LNCaP clone FGC (cell line): ENCODE measurements at regions not wholly inside any gene's neighbourhood (a gene's known extent, or its start where the extent isn't known, plus 50 kb on each side); places are given as distances from the start of the nearest gene placed in this dataset.

Source experiments
- DNase-seq: peaks from one replicate; pipeline ENCODE4 v3.0.0-alpha.2; 2011; ENCODE audit warnings: low read depth
- H3K4me3 ChIP-seq: 2 replicates; pipeline ENCODE4 v1.5.1; 2011; ENCODE audit warnings: mild to moderate bottlenecking, low read depth, low read length, control low read depth
- TF ChIP-seq, protein P1 (sequence below): IDR thresholded peaks from 2 replicates; pipeline ENCODE4 v1.5.1; 2012; ENCODE audit warnings: mild to moderate bottlenecking; ENCODE audit not compliant: control insufficient read depth, insufficient read depth; ENCODE audit errors: extremely low read depth

GRCh38 chr11:26891501-26891900 lies 102.4 kb upstream of the FIBIN start:
- TF ChIP-seq, protein P1, sequence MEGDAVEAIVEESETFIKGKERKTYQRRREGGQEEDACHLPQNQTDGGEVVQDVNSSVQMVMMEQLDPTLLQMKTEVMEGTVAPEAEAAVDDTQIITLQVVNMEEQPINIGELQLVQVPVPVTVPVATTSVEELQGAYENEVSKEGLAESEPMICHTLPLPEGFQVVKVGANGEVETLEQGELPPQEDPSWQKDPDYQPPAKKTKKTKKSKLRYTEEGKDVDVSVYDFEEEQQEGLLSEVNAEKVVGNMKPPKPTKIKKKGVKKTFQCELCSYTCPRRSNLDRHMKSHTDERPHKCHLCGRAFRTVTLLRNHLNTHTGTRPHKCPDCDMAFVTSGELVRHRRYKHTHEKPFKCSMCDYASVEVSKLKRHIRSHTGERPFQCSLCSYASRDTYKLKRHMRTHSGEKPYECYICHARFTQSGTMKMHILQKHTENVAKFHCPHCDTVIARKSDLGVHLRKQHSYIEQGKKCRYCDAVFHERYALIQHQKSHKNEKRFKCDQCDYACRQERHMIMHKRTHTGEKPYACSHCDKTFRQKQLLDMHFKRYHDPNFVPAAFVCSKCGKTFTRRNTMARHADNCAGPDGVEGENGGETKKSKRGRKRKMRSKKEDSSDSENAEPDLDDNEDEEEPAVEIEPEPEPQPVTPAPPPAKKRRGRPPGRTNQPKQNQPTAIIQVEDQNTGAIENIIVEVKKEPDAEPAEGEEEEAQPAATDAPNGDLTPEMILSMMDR: no peak
- DNase-seq: no peak
- no peak overlapping the region for H3K4me3 ChIP-seq

DNA sequence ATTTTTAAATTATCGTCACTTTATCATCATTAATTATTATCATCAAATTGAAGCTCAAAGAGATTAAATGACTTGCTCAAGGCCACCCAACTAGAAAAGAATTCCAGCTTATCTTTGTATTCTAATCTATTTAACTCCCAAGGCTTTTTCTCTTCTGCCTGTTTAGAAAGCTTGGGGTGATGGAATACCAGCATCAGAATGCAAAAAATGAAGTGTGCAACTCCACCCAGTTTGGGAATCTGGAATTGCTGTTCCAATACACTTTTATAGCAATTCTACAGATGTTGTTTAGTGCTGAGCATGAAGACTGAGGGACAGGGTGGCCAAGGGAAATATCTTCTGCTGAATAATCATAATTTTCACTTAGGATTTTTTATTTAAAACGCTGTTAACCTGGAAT lies 97.2 kb upstream of the FIBIN start:
- DNase-seq: no peak
- TF ChIP-seq, protein P1: no peak

GRCh38 chr11:26898799-26899198 lies 95.1 kb upstream of the FIBIN start:
- H3K4me3 ChIP-seq: no peak overlapping the region
- TF ChIP-seq, protein P1: no peak
- DNase-seq: no peak

More for the DNA sequence above, 97.2 kb upstream of the FIBIN start:
- no peak overlapping the region for H3K4me3 ChIP-seq

DNA sequence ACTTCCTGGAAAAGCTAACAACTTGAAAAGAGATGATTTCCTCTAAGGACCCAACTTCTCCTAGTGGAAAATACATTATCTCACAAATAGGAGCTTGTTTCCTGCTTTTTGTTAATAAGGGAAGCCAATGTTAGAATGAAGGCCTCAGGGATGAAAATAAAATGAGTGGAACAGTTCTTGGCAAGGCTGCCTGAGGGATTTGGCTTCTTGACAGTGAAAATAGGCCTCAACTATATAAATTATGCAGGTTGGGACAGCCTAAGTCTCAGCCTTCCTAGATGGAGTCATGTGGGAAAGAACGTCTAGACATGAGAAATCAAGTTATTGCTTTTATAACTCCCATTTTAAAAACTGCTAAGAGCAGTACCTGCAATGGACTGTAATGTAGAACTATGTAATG lies 92.8 kb upstream of the FIBIN start:
- no peak overlapping the region for H3K4me3 ChIP-seq
- TF ChIP-seq, protein P1: no peak
- no peak for DNase-seq

- TF ChIP-seq, protein P1: no peak
- H3K4me3 ChIP-seq: no peak overlapping the region
- no peak for DNase-seq
Measured at GRCh38 chr11:26904132-26904531, 89.8 kb upstream of the FIBIN start.

- no peak for DNase-seq
- TF ChIP-seq, protein P1: no peak
- H3K4me3 ChIP-seq: no peak overlapping the region
Measured at GRCh38 chr11:26904801-26905200, 89.1 kb upstream of the FIBIN start.

DNA sequence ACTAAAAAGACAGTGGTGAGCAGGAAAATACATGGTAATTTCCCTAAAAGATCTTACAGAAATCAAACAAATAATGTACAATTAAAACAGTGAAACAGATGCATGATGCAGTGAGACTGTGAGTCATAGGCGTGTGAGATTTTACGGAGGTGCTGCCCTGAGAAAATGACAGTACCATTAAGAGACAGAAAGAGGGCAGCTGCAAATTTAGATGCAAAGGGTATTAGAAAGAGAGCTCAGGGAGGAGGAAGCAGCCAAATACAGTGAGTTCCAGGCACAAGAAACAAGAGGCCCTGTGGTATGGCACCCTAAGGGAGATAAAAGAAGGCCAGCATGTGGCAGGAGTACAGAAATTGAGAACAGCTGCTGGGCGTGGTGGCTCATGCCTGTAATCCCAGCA lies 88.5 kb upstream of the FIBIN start:
- H3K4me3 ChIP-seq: no peak overlapping the region
- DNase-seq: no peak
- TF ChIP-seq, protein P1: 0 out of 2 replicates have a peak, but pooled peaks have one; percentile 9
